Right cardiac atrium (tissue), 5 donors: ENCODE measurements at regions not wholly inside any gene's neighbourhood (a gene's known extent, or its start where the extent isn't known, plus 50 kb on each side); places are given as distances from the start of the nearest gene placed in this dataset.

Source experiments
- ATAC-seq, 2 donors: fragments of 200-7000 bp; cut with Tn5 transposase; one replicate each; pipeline versions ENCODE4 v1.8.0 to v1.9.1; 2020; ENCODE audit warnings: moderate library complexity in 2 of 2, mild to moderate bottlenecking in 1 of 2
- DNase-seq, 3 donors: peaks; one replicate each; pipeline ENCODE4 v3.0.0-alpha.2; 2020
- H3K27ac ChIP-seq: one replicate; pipeline ENCODE4 v1.5.1; 2013; ENCODE audit warnings: mild to moderate bottlenecking, low read length, control low read depth, moderate library complexity
- H3K27me3 ChIP-seq: one replicate; pipeline ENCODE4 v1.6.1; 2013; ENCODE audit not compliant: control insufficient read depth, insufficient read depth
- H3K4me1 ChIP-seq: one replicate; pipeline ENCODE4 v1.6.1; 2013; ENCODE audit warnings: low read length; ENCODE audit not compliant: control insufficient read depth, insufficient read depth
- H3K4me3 ChIP-seq: one replicate; pipeline ENCODE4 v1.5.1; 2013; ENCODE audit warnings: low read length, control low read depth
- H3K9me3 ChIP-seq: one replicate; pipeline ENCODE4 v1.6.1; 2013; ENCODE audit warnings: low read length; ENCODE audit not compliant: control insufficient read depth
- WGBS: extraction: QIAGEN DNeasy Blood & Tissue Kit; methylation state at CpG from one replicate; pipeline ENCODE4 v1.1.7; 2013; 5-methylcytosine and 5-hydroxymethylcytosine counted together
- intact Hi-C, 4 donors: fragments of 100-400 bp; cut with DNase I; formaldehyde crosslinking; loops; one replicate each; pipeline versions ENCODE4 v1.11.0 to v1.14.0; 2022 to 2023
- donor health status: healthy with polysubstance abuse.
- donor health status: DM: no; HTN: yes; CAD: no.
- donor health status: DM: no; HTN: no; CAD: no.
- donor health status: DM: no; HTN: yes; CAD: no; lungs with severe emphysema.
- donor health status: DM: yes; HTN: yes; CAD: no.

GRCh38 chr13:67623630-67624029 lies 393.5 kb upstream of the PCDH9 start:
- ATAC-seq: no peak
- Histone ChIP-seq H3K27ac (no peak overlapping the region), H3K27me3 (no peaks in the 10 kb centered on the region), H3K9me3 (no peaks in the 10 kb centered on the region), H3K4me1 (no peaks in the 10 kb centered on the region), H3K4me3 (no peak overlapping the region)
- intact Hi-C loops: no loop called here
- DNase-seq: no peak
- WGBS: 89% methylated on average over 2 of the region's 2 CpGs

GRCh38 chr13:67620665-67621064 lies 390.5 kb upstream of the PCDH9 start:
- Histone ChIP-seq H3K9me3 (no peaks in the 10 kb centered on the region), H3K4me3 (no peak overlapping the region), H3K4me1 (no peaks in the 10 kb centered on the region), H3K27ac (no peak overlapping the region), H3K27me3 (no peaks in the 10 kb centered on the region)
- no peak for DNase-seq
- intact Hi-C loops: no loop called here
- no peak for ATAC-seq
- WGBS: 86% methylated on average over 3 of the region's 3 CpGs

GRCh38 chr13:67619995-67620380 lies 389.9 kb upstream of the PCDH9 start:
- no peak overlapping the region for H3K27ac ChIP-seq
- no peak overlapping the region for H3K4me3 ChIP-seq
- no peak for DNase-seq
- intact Hi-C loops: no loop called here
- no peaks in the 10 kb centered on the region for H3K9me3 ChIP-seq
- no peak for ATAC-seq
- H3K27me3 ChIP-seq: no peaks in the 10 kb centered on the region
- 43% methylated on average over 2 of the region's 2 CpGs for WGBS
- H3K4me1 ChIP-seq: no peaks in the 10 kb centered on the region

- H3K9me3 ChIP-seq: no peaks in the 10 kb centered on the region
- no peak for DNase-seq
- H3K27ac ChIP-seq: no peak overlapping the region
- no peak for ATAC-seq
- intact Hi-C loops: no loop called here
- no peak overlapping the region for H3K4me3 ChIP-seq
- H3K4me1 ChIP-seq: no peaks in the 10 kb centered on the region
- H3K27me3 ChIP-seq: no peaks in the 10 kb centered on the region
These were observed 389.3 kb upstream of the PCDH9 start for GRCh38 chr13:67619351-67619994.

- no peak for ATAC-seq
- no peaks in the 10 kb centered on the region for H3K27me3 ChIP-seq
These were observed 384.4 kb upstream of the PCDH9 start for GRCh38 chr13:67614579-67614978.

GRCh38 chr13:67614013-67614412 lies 383.9 kb upstream of the PCDH9 start:
- H3K27me3 ChIP-seq: no peaks in the 10 kb centered on the region
- no peak overlapping the region for H3K4me3 ChIP-seq
- ATAC-seq (no peak), DNase-seq (no peak)
- no peak overlapping the region for H3K27ac ChIP-seq
- no peaks in the 10 kb centered on the region for H3K9me3 ChIP-seq
- 95% methylated on average over 7 of the region's 7 CpGs for WGBS
- intact Hi-C loops: no loop called here
- H3K4me1 ChIP-seq: no peaks in the 10 kb centered on the region

More at GRCh38 chr13:67614579-67614978, 384.4 kb upstream of the PCDH9 start:
- Histone ChIP-seq H3K27ac (no peak overlapping the region), H3K9me3 (no peaks in the 10 kb centered on the region), H3K4me3 (no peak overlapping the region), H3K4me1 (no peaks in the 10 kb centered on the region)
- WGBS: 85% methylated on average over 1 of the region's 1 CpG
- intact Hi-C loops: no loop called here
- DNase-seq: no peak

GRCh38 chr13:67588607-67589006 lies 358.5 kb upstream of the PCDH9 start:
- intact Hi-C loops: no loop called here
- WGBS: 84% methylated on average over 4 of the region's 4 CpGs
- no peaks in the 10 kb centered on the region for H3K9me3 ChIP-seq

GRCh38 chr13:67577361-67577760 lies 347.2 kb upstream of the PCDH9 start:
- no peak overlapping the region for H3K4me3 ChIP-seq
- WGBS: 69% methylated on average over 1 of the region's 1 CpG
- ATAC-seq: no peak
- no peak for DNase-seq
- intact Hi-C loops: no loop called here
- no peaks in the 10 kb centered on the region for H3K27me3 ChIP-seq
- no peak overlapping the region for H3K27ac ChIP-seq
- no peaks in the 10 kb centered on the region for H3K4me1 ChIP-seq
- no peaks in the 10 kb centered on the region for H3K9me3 ChIP-seq

More at GRCh38 chr13:67588607-67589006, 358.5 kb upstream of the PCDH9 start:
- Histone ChIP-seq H3K27ac (no peak overlapping the region), H3K4me1 (no peaks in the 10 kb centered on the region), H3K4me3 (no peak overlapping the region), H3K27me3 (no peaks in the 10 kb centered on the region)
- DNase-seq (peak in 1 of 3 donors; percentile 13), ATAC-seq (no peak)

GRCh38 chr13:67574320-67575233 lies 344.4 kb upstream of the PCDH9 start:
- ATAC-seq: peak; percentile 44 to 79

GRCh38 chr13:67568205-67568604 lies 338.1 kb upstream of the PCDH9 start:
- DNase-seq (no peak), ATAC-seq (no peak)
- 87% methylated on average over 4 of the region's 4 CpGs for WGBS
- Histone ChIP-seq H3K27me3 (no peaks in the 10 kb centered on the region), H3K9me3 (no peaks in the 10 kb centered on the region), H3K27ac (no peak overlapping the region), H3K4me1 (no peaks in the 10 kb centered on the region), H3K4me3 (no peak overlapping the region)
- intact Hi-C loops: no loop called here

More at GRCh38 chr13:67574320-67575233, 344.4 kb upstream of the PCDH9 start:
- 37% methylated on average over 5 of the region's 5 CpGs for WGBS
- intact Hi-C loops: no loop called here
- Histone ChIP-seq H3K9me3 (no peaks in the 10 kb centered on the region), H3K27ac (peak overlapping the region; percentile 37), H3K4me1 (no peaks in the 10 kb centered on the region), H3K27me3 (no peaks in the 10 kb centered on the region), H3K4me3 (no peak overlapping the region)
- no peak for DNase-seq

GRCh38 chr13:67557642-67558241 lies 327.6 kb upstream of the PCDH9 start:
- Histone ChIP-seq H3K4me1 (no peaks in the 10 kb centered on the region), H3K4me3 (no peak overlapping the region), H3K27ac (no peak overlapping the region), H3K9me3 (no peaks in the 10 kb centered on the region), H3K27me3 (no peaks in the 10 kb centered on the region)
- 79% methylated on average over 2 of the region's 2 CpGs for WGBS
- DNase-seq (no peak), ATAC-seq (no peak)
- intact Hi-C loops: no loop called here
